ENCODE measurements at regions not wholly inside any gene's neighbourhood (a gene's known extent, or its start where the extent isn't known, plus 50 kb on each side); places are given as distances from the start of the nearest gene placed in this dataset.

DNA sequence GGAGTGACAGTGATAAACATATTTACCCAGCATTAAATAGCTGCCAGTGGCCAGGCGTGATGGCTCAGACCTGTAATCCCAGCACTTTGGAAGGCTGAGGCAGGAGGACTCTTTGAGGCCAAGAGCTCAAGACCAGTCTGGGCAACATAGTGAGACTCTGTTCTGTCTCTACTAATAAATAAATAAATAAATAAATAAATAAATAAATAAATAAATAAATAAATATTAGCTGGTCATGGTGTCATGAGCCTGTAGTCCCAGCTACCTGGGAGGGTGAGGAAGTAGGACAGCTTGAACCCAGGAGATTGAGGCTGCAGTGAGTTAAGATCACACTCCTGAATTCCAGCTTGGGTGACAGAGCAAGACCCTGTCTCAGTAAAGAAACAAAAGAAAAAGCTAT, 384.0 kb upstream of the ADARB2 start:
- H3K9me2 ChIP-seq (ENCODE audit: insufficient read depth, low read length) = no peaks in the 10 kb centered on the region
- CTCF ChIA-PET (ENCODE audit: unreplicated experiment) = no interaction called here

DNA sequence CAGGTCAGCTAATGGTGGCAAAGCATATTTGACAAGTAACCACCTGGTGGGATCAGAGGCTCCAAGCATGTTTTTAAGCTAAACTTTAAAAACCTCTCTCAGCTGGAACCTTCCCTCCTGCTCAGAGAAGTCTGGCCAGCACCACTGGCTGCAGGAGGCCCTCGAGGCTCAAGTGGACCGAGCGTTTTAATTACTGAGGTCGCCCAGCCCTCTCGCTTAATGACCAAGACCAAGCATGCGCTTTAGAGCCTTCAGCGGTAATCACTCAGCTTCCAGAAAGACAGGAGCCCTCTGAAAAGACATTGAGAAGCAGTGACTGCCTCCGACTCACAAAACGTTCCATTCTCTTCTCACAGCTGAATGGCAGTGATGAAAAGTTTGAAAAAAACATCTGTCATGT, 383.4 kb upstream of the ADARB2 start:
- Histone ChIP-seq H3K9me2 (ENCODE audit: insufficient read depth, low read length) (no peaks in the 10 kb centered on the region), H2AFZ (ENCODE audit: low read length) (no peak overlapping the region), H3K4me1 (ENCODE audit: insufficient read depth, low read length, poor library complexity, severe bottlenecking) (no peaks in the 10 kb centered on the region), H3K79me2 (ENCODE audit: insufficient read depth, low read depth, low read length) (no peaks in the 10 kb centered on the region), H3K27ac (ENCODE audit: low read depth, low read length, poor library complexity, severe bottlenecking) (no peak overlapping the region), H3K4me3 (ENCODE audit: low read depth, low read length, poor library complexity, severe bottlenecking) (no peak overlapping the region), H3K36me3 (ENCODE audit: insufficient read depth, low read length) (no peaks in the 10 kb centered on the region), H4K20me1 (ENCODE audit: insufficient read depth, low read length) (no peaks in the 10 kb centered on the region), H3K4me2 (ENCODE audit: low read length) (no peak overlapping the region), H3K9me3 (ENCODE audit: low read length) (no peaks in the 10 kb centered on the region)
- POLR2A ChIA-PET = no interaction called here
- intact Hi-C loops (cut with micrococcal nuclease; ENCODE audit: unreplicated experiment) = no loop called here
- TF ChIP-seq, protein P1, sequence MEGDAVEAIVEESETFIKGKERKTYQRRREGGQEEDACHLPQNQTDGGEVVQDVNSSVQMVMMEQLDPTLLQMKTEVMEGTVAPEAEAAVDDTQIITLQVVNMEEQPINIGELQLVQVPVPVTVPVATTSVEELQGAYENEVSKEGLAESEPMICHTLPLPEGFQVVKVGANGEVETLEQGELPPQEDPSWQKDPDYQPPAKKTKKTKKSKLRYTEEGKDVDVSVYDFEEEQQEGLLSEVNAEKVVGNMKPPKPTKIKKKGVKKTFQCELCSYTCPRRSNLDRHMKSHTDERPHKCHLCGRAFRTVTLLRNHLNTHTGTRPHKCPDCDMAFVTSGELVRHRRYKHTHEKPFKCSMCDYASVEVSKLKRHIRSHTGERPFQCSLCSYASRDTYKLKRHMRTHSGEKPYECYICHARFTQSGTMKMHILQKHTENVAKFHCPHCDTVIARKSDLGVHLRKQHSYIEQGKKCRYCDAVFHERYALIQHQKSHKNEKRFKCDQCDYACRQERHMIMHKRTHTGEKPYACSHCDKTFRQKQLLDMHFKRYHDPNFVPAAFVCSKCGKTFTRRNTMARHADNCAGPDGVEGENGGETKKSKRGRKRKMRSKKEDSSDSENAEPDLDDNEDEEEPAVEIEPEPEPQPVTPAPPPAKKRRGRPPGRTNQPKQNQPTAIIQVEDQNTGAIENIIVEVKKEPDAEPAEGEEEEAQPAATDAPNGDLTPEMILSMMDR (conservative IDR thresholded peaks at IDR 0.05; ENCODE audit: low read length) = no peak
- TF ChIP-seq EZH2phosphoT487 (IDR thresholded peaks at IDR 0.05; ENCODE audit: borderline replicate concordance, low read depth, low read length) = no peak
- no peak for DNase-seq (ENCODE audit: low spot score)
- BruUV-seq (replicated peaks) = no TSS peak
- CTCF ChIA-PET (ENCODE audit: unreplicated experiment) = no interaction called here

More for the DNA sequence above, 384.0 kb upstream of the ADARB2 start:
- no peak overlapping the region for H2AFZ ChIP-seq (ENCODE audit: low read length)
- no peaks in the 10 kb centered on the region for H3K79me2 ChIP-seq (ENCODE audit: insufficient read depth, low read depth, low read length)
- no peak for DNase-seq (ENCODE audit: low spot score)
- BruUV-seq (replicated peaks) = no TSS peak
- H3K36me3 ChIP-seq (ENCODE audit: insufficient read depth, low read length) = no peaks in the 10 kb centered on the region
- no peaks in the 10 kb centered on the region for H3K9me3 ChIP-seq (ENCODE audit: low read length)
- no peak overlapping the region for H3K4me2 ChIP-seq (ENCODE audit: low read length)
- H3K4me1 ChIP-seq (ENCODE audit: insufficient read depth, low read length, poor library complexity, severe bottlenecking) = no peaks in the 10 kb centered on the region
- intact Hi-C loops (cut with micrococcal nuclease; ENCODE audit: unreplicated experiment) = no loop called here
- no peak overlapping the region for H3K4me3 ChIP-seq (ENCODE audit: low read depth, low read length, poor library complexity, severe bottlenecking)
- POLR2A ChIA-PET = no interaction called here
- no peaks in the 10 kb centered on the region for H4K20me1 ChIP-seq (ENCODE audit: insufficient read depth, low read length)
- no peak for TF ChIP-seq EZH2phosphoT487 (IDR thresholded peaks at IDR 0.05; ENCODE audit: borderline replicate concordance, low read depth, low read length)
- TF ChIP-seq, protein P1 (conservative IDR thresholded peaks at IDR 0.05; ENCODE audit: low read length) = no peak
- H3K27ac ChIP-seq (ENCODE audit: low read depth, low read length, poor library complexity, severe bottlenecking) = no peak overlapping the region

DNA sequence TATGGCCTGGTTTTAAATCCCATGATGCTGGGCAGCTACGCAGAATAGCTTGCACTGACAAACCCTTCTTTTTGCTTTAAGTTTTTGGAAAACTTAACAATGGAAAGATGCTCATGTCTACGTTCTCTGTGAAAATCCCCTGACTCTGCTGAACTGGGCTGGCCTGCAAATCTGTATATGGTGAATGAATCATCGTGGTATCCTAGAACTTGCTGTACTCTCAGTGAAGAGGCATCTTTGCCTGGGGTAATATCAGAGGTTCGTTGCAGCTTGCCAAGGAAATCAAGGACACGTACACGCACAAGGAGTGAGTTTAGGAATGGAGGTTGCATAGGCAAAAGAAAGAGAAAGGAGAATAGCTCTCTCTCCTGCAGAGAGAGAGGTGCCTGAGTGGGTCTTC, 382.0 kb upstream of the ADARB2 start:
- Histone ChIP-seq H3K9me2 (ENCODE audit: insufficient read depth, low read length) (no peaks in the 10 kb centered on the region), H3K4me2 (ENCODE audit: low read length) (no peak overlapping the region), H2AFZ (ENCODE audit: low read length) (no peak overlapping the region), H3K4me1 (ENCODE audit: insufficient read depth, low read length, poor library complexity, severe bottlenecking) (no peaks in the 10 kb centered on the region), H3K9me3 (ENCODE audit: low read length) (no peaks in the 10 kb centered on the region), H3K4me3 (ENCODE audit: low read depth, low read length, poor library complexity, severe bottlenecking) (no peak overlapping the region), H3K79me2 (ENCODE audit: insufficient read depth, low read depth, low read length) (no peaks in the 10 kb centered on the region), H3K27ac (ENCODE audit: low read depth, low read length, poor library complexity, severe bottlenecking) (no peak overlapping the region), H4K20me1 (ENCODE audit: insufficient read depth, low read length) (no peaks in the 10 kb centered on the region), H3K36me3 (ENCODE audit: insufficient read depth, low read length) (no peaks in the 10 kb centered on the region)
- intact Hi-C loops (cut with micrococcal nuclease; ENCODE audit: unreplicated experiment) = no loop called here
- CTCF ChIA-PET (ENCODE audit: unreplicated experiment) = no interaction called here
- POLR2A ChIA-PET = no interaction called here
- DNase-seq (ENCODE audit: low spot score) = no peak
- no TSS peak for BruUV-seq (replicated peaks)
- TF ChIP-seq, protein P1 (conservative IDR thresholded peaks at IDR 0.05; ENCODE audit: low read length) = no peak
- TF ChIP-seq EZH2phosphoT487 (IDR thresholded peaks at IDR 0.05; ENCODE audit: borderline replicate concordance, low read depth, low read length) = no peak
